Hematopoietic multipotent progenitor cell treated with erythropoietin and hydrocortisone succinate and interleukin-3 and kit ligand, for 4 days (in vitro differentiated cells): ENCODE measurements at regions not wholly inside any gene's neighbourhood (a gene's known extent, or its start where the extent isn't known, plus 50 kb on each side); places are given as distances from the start of the nearest gene placed in this dataset.
A peak's percentile ranks its signal among the peaks of the same experiment; 100 is the strongest.
"Not testable (repeated sequence)": the region's sequence is repeated elsewhere in the genome, so short reads cannot be mapped to it uniquely, and the experiment has no call there.

ENCODE experiments used
- DNase-seq: peaks from one replicate; pipeline ENCODE4 v3.0.0-alpha.2; 2015

GRCh38 chr4:166153548-166153947 is 280.5 kb downstream of the TLL1 start:
- DNase-seq = no peak

- no peak for DNase-seq
Observed at GRCh38 chr4:166162327-166162726, 289.3 kb downstream of the TLL1 start.

DNA sequence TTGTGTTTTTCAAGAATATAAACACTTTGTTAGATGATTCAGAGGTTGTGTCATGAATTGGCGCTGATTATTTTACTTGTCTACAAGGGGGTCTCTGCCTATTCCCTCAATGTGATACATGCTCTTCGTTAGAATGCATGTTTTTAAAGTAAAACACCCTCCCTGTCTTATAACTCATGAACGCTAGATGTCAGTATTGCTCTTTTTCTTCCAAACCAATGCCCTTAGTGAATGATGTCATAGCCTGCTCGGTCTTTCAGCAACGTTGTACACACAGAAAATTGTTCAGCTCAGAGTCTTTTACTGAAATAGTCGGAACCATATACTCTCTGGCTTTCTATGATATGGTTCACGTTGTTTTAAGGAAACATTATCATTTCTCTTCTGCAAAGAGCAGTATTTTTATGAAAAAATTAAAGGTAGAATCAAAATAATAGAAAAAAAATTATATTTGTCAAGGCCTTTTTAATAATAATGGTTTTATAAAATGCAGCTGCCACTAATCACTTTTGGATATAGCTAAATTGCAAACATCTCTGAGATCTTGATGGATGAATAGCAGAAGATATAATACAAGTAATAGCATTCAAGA is 292.9 kb downstream of the TLL1 start:
- DNase-seq = peak; percentile 87

GRCh38 chr4:166169111-166169510 is 296.1 kb downstream of the TLL1 start:
- peak; percentile 33 for DNase-seq

DNA sequence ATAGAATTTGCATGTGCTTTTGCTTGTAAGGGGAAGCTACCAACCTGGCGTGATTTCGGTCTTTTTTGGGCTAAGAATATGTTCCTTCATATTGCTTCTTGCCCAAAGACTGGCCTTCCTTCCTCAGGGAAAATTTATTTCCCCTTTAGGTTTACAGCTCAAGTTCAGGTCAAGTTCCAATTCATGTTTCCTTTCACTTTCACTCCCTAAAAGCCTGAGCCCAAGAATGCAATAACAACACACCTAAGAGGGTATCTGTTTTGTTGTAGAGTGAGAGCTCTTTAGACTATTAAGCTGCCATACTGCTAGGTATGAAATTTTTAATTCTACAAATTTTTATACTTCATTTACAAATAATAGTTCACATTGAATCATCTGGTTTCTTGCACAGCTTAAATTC is 299.6 kb downstream of the TLL1 start:
- DNase-seq = no peak

- no peak for DNase-seq
Observed at GRCh38 chr4:166174717-166175490, 301.9 kb downstream of the TLL1 start.

DNA sequence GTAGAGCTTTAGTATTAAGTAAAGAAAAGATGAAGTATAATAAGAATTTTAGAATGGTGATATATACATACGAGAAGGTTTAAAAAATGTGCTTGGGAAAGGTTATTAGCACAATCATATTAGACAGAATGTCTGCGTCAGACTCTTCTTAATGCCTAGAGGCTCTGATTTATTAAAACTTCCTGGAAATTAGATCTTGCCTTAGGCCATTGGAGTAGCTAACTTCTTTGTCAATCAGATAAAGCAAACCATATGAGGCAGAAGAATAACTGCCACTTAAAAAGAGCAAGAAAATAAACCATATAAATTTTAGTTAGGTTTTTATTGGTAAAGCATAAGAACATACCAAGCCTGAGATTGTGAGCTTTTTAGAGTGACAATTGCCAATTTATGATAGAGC is 309.1 kb downstream of the TLL1 start:
- DNase-seq = no peak

DNA sequence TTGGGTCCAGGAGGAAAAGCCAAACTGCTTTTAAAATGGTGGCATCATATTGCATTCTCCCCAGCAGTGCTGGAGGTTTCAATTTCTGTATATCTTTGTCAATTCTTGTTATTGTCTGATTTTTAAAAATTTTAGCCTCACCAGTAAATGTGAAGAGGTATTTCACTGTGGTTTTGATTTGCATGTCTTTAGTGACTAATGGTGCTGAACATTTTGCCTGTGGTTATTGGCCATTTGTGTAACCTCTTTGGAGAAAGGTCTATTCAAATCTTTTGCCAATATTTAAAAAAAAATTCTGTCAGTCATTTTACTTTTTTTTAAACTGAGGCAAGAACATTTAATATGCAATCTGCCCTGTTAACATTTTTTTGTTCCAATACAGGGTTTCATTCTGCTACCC is 322.1 kb downstream of the TLL1 start:
- no peak for DNase-seq

DNA sequence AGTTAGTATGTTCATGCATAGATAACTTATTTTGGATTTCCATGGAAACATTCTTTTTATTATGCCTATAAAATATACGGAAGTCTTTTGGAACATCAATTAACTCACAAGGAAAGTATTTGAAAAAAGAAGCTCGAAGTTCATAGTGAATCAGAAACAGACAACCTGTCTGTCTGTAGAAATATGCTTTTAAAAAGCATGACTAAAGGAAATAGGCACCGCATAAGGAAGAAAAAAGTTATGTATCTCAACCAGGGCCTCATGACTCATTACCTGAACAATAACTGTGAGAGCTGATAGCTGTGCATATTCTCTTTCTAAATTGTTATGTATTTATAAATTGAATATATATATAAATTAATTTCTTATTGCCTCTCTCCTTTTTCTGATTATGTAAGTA is 324.1 kb downstream of the TLL1 start:
- DNase-seq = no peak

- no peak for DNase-seq
Observed at GRCh38 chr4:166198041-166198440, 325.0 kb downstream of the TLL1 start.

GRCh38 chr4:166198516-166199310 is 325.7 kb downstream of the TLL1 start:
- no peak for DNase-seq

GRCh38 chr4:166202991-166203390 is 330.0 kb downstream of the TLL1 start:
- no peak for DNase-seq

- not testable (repeated sequence) for DNase-seq
Observed at GRCh38 chr4:166212326-166212725, 339.3 kb downstream of the TLL1 start.

- DNase-seq = no peak
Observed at GRCh38 chr4:166222271-166222670, 349.2 kb downstream of the TLL1 start.

- no peak for DNase-seq
Observed at GRCh38 chr4:166228112-166228511, 355.1 kb downstream of the TLL1 start.

DNA sequence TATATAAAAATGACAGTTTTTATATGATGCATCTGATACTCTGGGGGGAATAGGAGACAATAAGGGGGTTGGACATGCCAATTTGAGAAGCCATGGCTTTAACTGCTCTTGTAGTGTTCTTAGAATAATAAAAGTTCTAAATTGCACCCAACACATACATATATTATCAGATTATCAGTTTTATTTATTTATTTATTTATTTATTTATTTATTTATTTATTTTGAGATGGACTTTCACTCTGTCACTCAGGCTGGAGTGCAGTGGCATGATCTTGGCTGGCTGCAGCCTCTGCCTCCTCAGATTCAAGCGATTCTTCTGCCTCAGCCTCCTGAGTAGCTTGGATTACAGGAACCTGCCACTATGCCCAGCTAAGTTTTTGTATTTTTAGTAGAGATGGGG is 356.8 kb downstream of the TLL1 start:
- no peak for DNase-seq

GRCh38 chr4:166230841-166231240 is 357.8 kb downstream of the TLL1 start:
- DNase-seq = no peak

GRCh38 chr4:166239354-166239753 is 366.3 kb downstream of the TLL1 start:
- no peak for DNase-seq

- peak; percentile 53 for DNase-seq
Observed at GRCh38 chr4:166252487-166253402, 379.7 kb downstream of the TLL1 start.

DNA sequence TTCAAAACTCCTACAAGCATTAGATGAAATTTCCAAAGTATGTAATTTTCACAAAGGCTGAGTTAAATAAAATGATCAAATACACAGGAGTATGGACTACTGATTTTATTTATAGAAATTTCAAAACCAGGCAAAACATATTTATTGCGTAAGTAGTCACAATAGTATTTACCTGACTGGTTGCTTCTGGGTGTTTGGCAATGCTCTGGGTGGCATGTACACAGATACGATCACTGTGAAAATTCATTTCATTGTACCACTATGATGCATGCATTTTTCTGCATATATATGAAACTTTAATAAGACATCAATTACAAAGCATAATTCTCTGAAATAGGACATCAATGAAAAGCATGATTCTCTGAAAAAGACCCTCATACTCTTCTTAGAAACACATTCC is 384.2 kb downstream of the TLL1 start:
- DNase-seq = no peak

- no peak for DNase-seq
Observed at GRCh38 chr4:166257891-166258290, 384.9 kb downstream of the TLL1 start.

DNA sequence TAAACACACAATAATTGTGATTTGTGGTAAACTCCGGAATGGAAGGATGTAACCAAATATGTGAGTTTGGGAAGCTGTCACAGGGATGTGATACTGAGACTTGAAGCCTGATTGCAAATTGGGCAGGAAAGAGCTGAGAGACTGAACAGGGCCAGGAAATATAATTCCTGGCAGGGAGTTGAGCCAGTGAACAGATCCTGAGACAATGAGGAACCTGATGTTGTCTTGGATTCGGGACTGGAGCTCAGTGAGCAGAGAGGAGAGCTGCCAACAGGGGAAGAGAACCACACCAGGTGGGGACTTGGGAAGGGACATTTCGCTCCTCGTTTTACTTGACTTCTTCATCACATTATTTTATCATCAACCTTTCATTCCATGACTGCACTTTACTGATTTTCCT is 386.0 kb downstream of the TLL1 start:
- DNase-seq = no peak
